ENCODE measurements at regions not wholly inside any gene's neighbourhood (a gene's known extent, or its start where the extent isn't known, plus 50 kb on each side); places are given as distances from the start of the nearest gene placed in this dataset.

GRCh38 chr6:21398741-21399325 is 194.7 kb upstream of the SOX4 start (continued):
- TF ChIP-seq, protein P1, sequence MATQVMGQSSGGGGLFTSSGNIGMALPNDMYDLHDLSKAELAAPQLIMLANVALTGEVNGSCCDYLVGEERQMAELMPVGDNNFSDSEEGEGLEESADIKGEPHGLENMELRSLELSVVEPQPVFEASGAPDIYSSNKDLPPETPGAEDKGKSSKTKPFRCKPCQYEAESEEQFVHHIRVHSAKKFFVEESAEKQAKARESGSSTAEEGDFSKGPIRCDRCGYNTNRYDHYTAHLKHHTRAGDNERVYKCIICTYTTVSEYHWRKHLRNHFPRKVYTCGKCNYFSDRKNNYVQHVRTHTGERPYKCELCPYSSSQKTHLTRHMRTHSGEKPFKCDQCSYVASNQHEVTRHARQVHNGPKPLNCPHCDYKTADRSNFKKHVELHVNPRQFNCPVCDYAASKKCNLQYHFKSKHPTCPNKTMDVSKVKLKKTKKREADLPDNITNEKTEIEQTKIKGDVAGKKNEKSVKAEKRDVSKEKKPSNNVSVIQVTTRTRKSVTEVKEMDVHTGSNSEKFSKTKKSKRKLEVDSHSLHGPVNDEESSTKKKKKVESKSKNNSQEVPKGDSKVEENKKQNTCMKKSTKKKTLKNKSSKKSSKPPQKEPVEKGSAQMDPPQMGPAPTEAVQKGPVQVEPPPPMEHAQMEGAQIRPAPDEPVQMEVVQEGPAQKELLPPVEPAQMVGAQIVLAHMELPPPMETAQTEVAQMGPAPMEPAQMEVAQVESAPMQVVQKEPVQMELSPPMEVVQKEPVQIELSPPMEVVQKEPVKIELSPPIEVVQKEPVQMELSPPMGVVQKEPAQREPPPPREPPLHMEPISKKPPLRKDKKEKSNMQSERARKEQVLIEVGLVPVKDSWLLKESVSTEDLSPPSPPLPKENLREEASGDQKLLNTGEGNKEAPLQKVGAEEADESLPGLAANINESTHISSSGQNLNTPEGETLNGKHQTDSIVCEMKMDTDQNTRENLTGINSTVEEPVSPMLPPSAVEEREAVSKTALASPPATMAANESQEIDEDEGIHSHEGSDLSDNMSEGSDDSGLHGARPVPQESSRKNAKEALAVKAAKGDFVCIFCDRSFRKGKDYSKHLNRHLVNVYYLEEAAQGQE (IDR thresholded peaks at IDR 0.05; ENCODE audit: low read depth), result no peak
- no peak for TF ChIP-seq RAD21 (IDR thresholded peaks at IDR 0.05; ENCODE audit: low read depth)

DNA sequence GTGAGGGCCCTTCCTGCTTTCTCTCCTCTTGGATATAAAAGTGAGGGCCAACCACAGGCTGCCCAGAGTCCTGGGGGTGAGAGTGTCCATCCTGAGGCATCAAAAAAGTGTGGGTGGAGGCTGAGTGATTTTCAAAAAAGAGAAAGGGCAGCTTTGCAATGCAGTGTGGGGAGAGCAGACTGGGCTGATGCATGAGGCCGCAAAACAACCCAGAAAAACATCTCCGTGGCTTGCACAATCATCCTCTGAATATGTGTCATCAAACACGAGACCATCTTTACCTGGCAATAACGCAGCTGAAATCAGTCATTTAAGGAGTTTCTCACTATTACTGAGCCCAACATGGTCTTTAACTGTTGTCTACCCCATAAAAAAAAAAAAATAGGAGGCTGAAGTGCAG is 191.2 kb upstream of the SOX4 start:
- H3K9ac ChIP-seq (ENCODE audit: low read length), result no peak overlapping the region
- no peak overlapping the region for H3K27ac ChIP-seq (ENCODE audit: low read depth, low read length)
- no peaks in the 10 kb centered on the region for H3K4me1 ChIP-seq (ENCODE audit: control insufficient read depth in 1 of 2, insufficient read depth in 2 of 2, low read length in 2 of 2)
- ChIA-PET CTCF (no interaction called here), RAD21 (ENCODE audit: low non-redundant PET in 1 of 2, low total read pairs in 2 of 2, uncharacterized antibody in 2 of 2, unreplicated experiment in 2 of 2) (no interaction called here), POLR2A (no interaction called here)
- H3K9me3 ChIP-seq (ENCODE audit: control insufficient read depth in 1 of 2, insufficient read depth in 1 of 2, low read depth in 1 of 2, low read length in 2 of 2), result no peaks in the 10 kb centered on the region
- H3K4me3 ChIP-seq (replicated peaks in 1 of 2; ENCODE audit: low read depth in 1 of 2, low read length in 2 of 2), result no peak overlapping the region
- H3K36me3 ChIP-seq (ENCODE audit: control insufficient read depth in 1 of 2, insufficient read depth in 2 of 2, low read length in 2 of 2), result no peaks in the 10 kb centered on the region
- DNase-seq (ENCODE audit: low read depth, low spot score), result no peak
- H2AFZ ChIP-seq (ENCODE audit: low read depth, low read length, poor library complexity, severe bottlenecking), result no peak overlapping the region
- intact Hi-C loops (cut with micrococcal nuclease), result no loop called here
- no peak overlapping the region for H3K4me2 ChIP-seq (ENCODE audit: low read length)
- H4K20me1 ChIP-seq (ENCODE audit: insufficient read depth), result no peaks in the 10 kb centered on the region
- no peaks in the 10 kb centered on the region for H3K79me2 ChIP-seq (ENCODE audit: insufficient read depth, low read length)
- TF ChIP-seq EZH2 (IDR thresholded peaks at IDR 0.05) (no peak), EZH2phosphoT487 (IDR thresholded peaks at IDR 0.05; ENCODE audit: borderline replicate concordance) (no peak), ELF1 (IDR thresholded peaks at IDR 0.05; ENCODE audit: borderline replicate concordance, low read depth) (no peak)
- BruUV-seq (replicated peaks), result no TSS peak
- no peaks in the 10 kb centered on the region for H3K9me2 ChIP-seq (ENCODE audit: insufficient read depth)
- ATAC-seq, result no peak
- H3K27me3 ChIP-seq (ENCODE audit: insufficient read depth, low read length), result no peaks in the 10 kb centered on the region

All from HCT116 (cell line).